Peyer's patch (tissue), 4 donors: ENCODE measurements at regions not wholly inside any gene's neighbourhood (a gene's known extent, or its start where the extent isn't known, plus 50 kb on each side); places are given as distances from the start of the nearest gene placed in this dataset.

Experiments
- DNase-seq, 3 donors: peaks; one replicate each; pipeline ENCODE4 v3.0.0-alpha.2; 2017 to 2019
- H3K27ac ChIP-seq, 4 donors: fragments of 200-600 bp; sonication (generic); one replicate each; pipeline ENCODE4 v1.5.1; 2016 to 2019
- H3K27me3 ChIP-seq, 2 donors: fragments of 200-600 bp; sonication (generic); one replicate each; pipeline ENCODE4 v1.5.1; 2019
- H3K36me3 ChIP-seq, 3 donors: fragments of 200-600 bp; sonication (generic); one replicate each; pipeline ENCODE4 v1.5.1; 2016 to 2019
- H3K4me1 ChIP-seq, 4 donors: fragments of 200-600 bp; sonication (generic); one replicate each; pipeline ENCODE4 v1.5.1; 2016 to 2019
- H3K4me3 ChIP-seq, 4 donors: fragments of 200-600 bp; sonication (generic); 1 replicate in 3 of 4; 2 replicates in 1 of 4; pipeline ENCODE4 v1.5.1; 2016 to 2019; ENCODE audit warnings: mild to moderate bottlenecking in 1 of 4
- H3K9me3 ChIP-seq, 4 donors: fragments of 200-600 bp; sonication (generic); one replicate each; pipeline ENCODE4 v1.5.1; 2016 to 2019; ENCODE audit warnings: mild to moderate bottlenecking in 1 of 4
- CTCF ChIP-seq, 6 experiments: fragments of 450-650 bp in 4 of 6; fragments of 200-600 bp in 2 of 6; sonication (generic) in 1 of 6; IDR thresholded peaks; one replicate each; pipeline ENCODE4 v1.5.1; 2017 to 2019; ENCODE audit warnings: antibody characterized with exemption in 6 of 6, mild to moderate bottlenecking in 3 of 6, moderate library complexity in 1 of 6
- POLR2A ChIP-seq, 2 donors: fragments of 450-650 bp; IDR thresholded peaks; one replicate each; pipeline ENCODE4 v1.5.1; 2017; ENCODE audit warnings: antibody characterized with exemption in 2 of 2, mild to moderate bottlenecking in 2 of 2, moderate library complexity in 2 of 2

- TF ChIP-seq CTCF (IDR thresholded peaks at IDR 0.05), result no peak
- no peak for TF ChIP-seq POLR2A (IDR thresholded peaks at IDR 0.05)
- no peaks in the 10 kb centered on the region for H3K4me1 ChIP-seq
- H3K27ac ChIP-seq, result no peak overlapping the region
- no peaks in the 10 kb centered on the region for H3K36me3 ChIP-seq
- H3K4me3 ChIP-seq, result no peak overlapping the region
- H3K9me3 ChIP-seq, result no peaks in the 10 kb centered on the region
- no peaks in the 10 kb centered on the region for H3K27me3 ChIP-seq
- DNase-seq, result no peak
Observed at GRCh38 chr12:105723494-105723893, 393.0 kb downstream of the C12orf75 start.

GRCh38 chr12:105724641-105725040 is 394.1 kb downstream of the C12orf75 start:
- Histone ChIP-seq H3K4me3 (no peak overlapping the region), H3K4me1 (no peaks in the 10 kb centered on the region), H3K27ac (no peak overlapping the region), H3K36me3 (no peaks in the 10 kb centered on the region), H3K9me3 (no peaks in the 10 kb centered on the region), H3K27me3 (no peaks in the 10 kb centered on the region)
- TF ChIP-seq CTCF (IDR thresholded peaks at IDR 0.05), result no peak
- TF ChIP-seq POLR2A (IDR thresholded peaks at IDR 0.05), result no peak
- DNase-seq, result no peak

GRCh38 chr12:105725054-105725453 is 394.6 kb downstream of the C12orf75 start:
- Histone ChIP-seq H3K9me3 (no peaks in the 10 kb centered on the region), H3K27me3 (no peaks in the 10 kb centered on the region), H3K36me3 (no peaks in the 10 kb centered on the region), H3K4me3 (no peak overlapping the region), H3K4me1 (no peaks in the 10 kb centered on the region), H3K27ac (no peak overlapping the region)
- DNase-seq, result no peak
- no peak for TF ChIP-seq POLR2A (IDR thresholded peaks at IDR 0.05)
- TF ChIP-seq CTCF (IDR thresholded peaks at IDR 0.05), result no peak

- TF ChIP-seq POLR2A (IDR thresholded peaks at IDR 0.05) (no peak), CTCF (IDR thresholded peaks at IDR 0.05) (no peak)
- H3K27me3 ChIP-seq, result no peaks in the 10 kb centered on the region
- no peak overlapping the region for H3K27ac ChIP-seq
- H3K9me3 ChIP-seq, result no peaks in the 10 kb centered on the region
- DNase-seq, result no peak
- no peaks in the 10 kb centered on the region for H3K4me1 ChIP-seq
- no peak overlapping the region for H3K4me3 ChIP-seq
- H3K36me3 ChIP-seq, result no peaks in the 10 kb centered on the region
Observed at GRCh38 chr12:105729181-105729771, 398.8 kb downstream of the C12orf75 start.

- H3K9me3 ChIP-seq, result no peaks in the 10 kb centered on the region
- no peaks in the 10 kb centered on the region for H3K36me3 ChIP-seq
- DNase-seq, result no peak
- no peak for TF ChIP-seq CTCF (IDR thresholded peaks at IDR 0.05)
- TF ChIP-seq POLR2A (IDR thresholded peaks at IDR 0.05), result no peak
- no peaks in the 10 kb centered on the region for H3K4me1 ChIP-seq
- H3K27ac ChIP-seq, result no peak overlapping the region
- no peak overlapping the region for H3K4me3 ChIP-seq
- H3K27me3 ChIP-seq, result no peaks in the 10 kb centered on the region
Observed at GRCh38 chr12:105729926-105730325, 399.4 kb downstream of the C12orf75 start.

- no peak overlapping the region for H3K27ac ChIP-seq
- no peaks in the 10 kb centered on the region for H3K9me3 ChIP-seq
- H3K27me3 ChIP-seq, result no peaks in the 10 kb centered on the region
- no peak overlapping the region for H3K4me3 ChIP-seq
- H3K36me3 ChIP-seq, result no peaks in the 10 kb centered on the region
- TF ChIP-seq CTCF (IDR thresholded peaks at IDR 0.05) (no peak), POLR2A (IDR thresholded peaks at IDR 0.05) (no peak)
- no peaks in the 10 kb centered on the region for H3K4me1 ChIP-seq
- no peak for DNase-seq
Observed at GRCh38 chr12:105733579-105733978, 403.1 kb downstream of the C12orf75 start.
